Prostate gland (tissue), 2 donors: ENCODE measurements at regions not wholly inside any gene's neighbourhood (a gene's known extent, or its start where the extent isn't known, plus 50 kb on each side); places are given as distances from the start of the nearest gene placed in this dataset.

Source experiments
- POLR2A ChIP-seq: fragments of 450-650 bp; IDR thresholded peaks from one replicate; pipeline ENCODE4 v1.6.1; 2016; ENCODE audit warnings: antibody characterized with exemption, mild to moderate bottlenecking
- TF ChIP-seq, protein P1 (sequence below), 4 experiments: fragments of 200-600 bp in 2 of 4; fragments of 450-650 bp in 2 of 4; sonication (generic) in 2 of 4; IDR thresholded peaks; 1 replicate in 3 of 4; 2 replicates in 1 of 4; pipeline ENCODE4 v1.5.1; 2016 to 2019; ENCODE audit warnings: antibody characterized with exemption in 4 of 4, mild to moderate bottlenecking in 2 of 4, moderate library complexity in 2 of 4

DNA sequence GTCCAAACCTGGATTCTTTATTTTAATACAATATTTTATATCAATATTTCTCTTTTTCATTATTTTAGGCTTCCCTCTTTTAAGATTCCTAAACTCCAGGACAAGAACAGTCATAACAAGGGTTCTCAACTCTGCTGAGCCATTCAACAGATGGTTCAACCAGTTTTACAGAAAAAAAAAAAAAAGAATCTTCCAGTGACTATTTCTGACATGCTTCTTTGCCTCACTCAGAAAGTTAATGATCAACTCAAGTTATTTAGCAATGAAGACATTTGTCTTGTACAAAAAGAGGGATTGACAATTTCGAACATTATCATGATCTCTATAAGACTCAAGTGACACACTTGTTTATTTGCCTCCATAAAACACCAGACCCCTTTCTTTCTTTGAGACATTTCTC is 282.6 kb upstream of the GRID2 start:
- TF ChIP-seq, protein P1, sequence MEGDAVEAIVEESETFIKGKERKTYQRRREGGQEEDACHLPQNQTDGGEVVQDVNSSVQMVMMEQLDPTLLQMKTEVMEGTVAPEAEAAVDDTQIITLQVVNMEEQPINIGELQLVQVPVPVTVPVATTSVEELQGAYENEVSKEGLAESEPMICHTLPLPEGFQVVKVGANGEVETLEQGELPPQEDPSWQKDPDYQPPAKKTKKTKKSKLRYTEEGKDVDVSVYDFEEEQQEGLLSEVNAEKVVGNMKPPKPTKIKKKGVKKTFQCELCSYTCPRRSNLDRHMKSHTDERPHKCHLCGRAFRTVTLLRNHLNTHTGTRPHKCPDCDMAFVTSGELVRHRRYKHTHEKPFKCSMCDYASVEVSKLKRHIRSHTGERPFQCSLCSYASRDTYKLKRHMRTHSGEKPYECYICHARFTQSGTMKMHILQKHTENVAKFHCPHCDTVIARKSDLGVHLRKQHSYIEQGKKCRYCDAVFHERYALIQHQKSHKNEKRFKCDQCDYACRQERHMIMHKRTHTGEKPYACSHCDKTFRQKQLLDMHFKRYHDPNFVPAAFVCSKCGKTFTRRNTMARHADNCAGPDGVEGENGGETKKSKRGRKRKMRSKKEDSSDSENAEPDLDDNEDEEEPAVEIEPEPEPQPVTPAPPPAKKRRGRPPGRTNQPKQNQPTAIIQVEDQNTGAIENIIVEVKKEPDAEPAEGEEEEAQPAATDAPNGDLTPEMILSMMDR (IDR thresholded peaks at IDR 0.05), result no peak
- no peak for TF ChIP-seq POLR2A
